Tibial nerve (tissue), 4 donors: ENCODE measurements at regions not wholly inside any gene's neighbourhood (a gene's known extent, or its start where the extent isn't known, plus 50 kb on each side); places are given as distances from the start of the nearest gene placed in this dataset.

Experiments
- DNase-seq, 2 donors: peaks; one replicate each; pipeline ENCODE4 v3.0.0-alpha.2; 2019; ENCODE audit warnings: low spot score in 2 of 2
- H3K27ac ChIP-seq, 4 donors: fragments of 200-600 bp; sonication (generic) in 3 of 4; one replicate each; pipeline ENCODE4 v1.5.1; 2017 to 2019; ENCODE audit warnings: mild to moderate bottlenecking in 1 of 4
- H3K27me3 ChIP-seq, 2 donors: fragments of 200-600 bp; sonication (generic) in 1 of 2; one replicate each; pipeline versions ENCODE4 v1.5.1 to v1.6.0; 2017 to 2019
- H3K36me3 ChIP-seq, 3 donors: fragments of 200-600 bp; sonication (generic); one replicate each; pipeline ENCODE4 v1.5.1; 2018 to 2019
- H3K4me1 ChIP-seq, 4 donors: fragments of 200-600 bp; sonication (generic) in 3 of 4; one replicate each; pipeline ENCODE4 v1.5.1; 2017 to 2019
- H3K4me3 ChIP-seq, 4 donors: fragments of 200-600 bp; sonication (generic) in 3 of 4; one replicate each; pipeline ENCODE4 v1.5.1; 2017 to 2019; ENCODE audit warnings: mild to moderate bottlenecking in 1 of 4, moderate library complexity in 1 of 4
- H3K9me3 ChIP-seq, 4 donors: fragments of 200-600 bp; sonication (generic) in 3 of 4; one replicate each; pipeline ENCODE4 v1.5.1; 2017 to 2019
- CTCF ChIP-seq, 5 experiments: fragments of 200-600 bp in 3 of 5; fragments of 450-650 bp in 2 of 5; sonication (generic) in 3 of 5; IDR thresholded peaks; one replicate each; pipeline ENCODE4 v1.5.1; 2016 to 2019; ENCODE audit warnings: antibody characterized with exemption in 5 of 5, mild to moderate bottlenecking in 3 of 5, moderate library complexity in 2 of 5
- EP300 ChIP-seq, 2 donors: sonication (generic); formaldehyde crosslinking; IDR thresholded peaks; one replicate each; pipeline ENCODE4 v1.6.1; 2017; ENCODE audit warnings: antibody characterized with exemption in 2 of 2, mild to moderate bottlenecking in 1 of 2
- POLR2A ChIP-seq, 2 donors: fragments of 450-650 bp; IDR thresholded peaks; one replicate each; pipeline ENCODE4 v1.6.1; 2017; ENCODE audit warnings: antibody characterized with exemption in 2 of 2, mild to moderate bottlenecking in 2 of 2, moderate library complexity in 2 of 2
- WGBS, 2 donors: methylation state at CpG; one replicate each; pipeline ENCODE4 v1.1.5; 2018; 5-methylcytosine and 5-hydroxymethylcytosine counted together

GRCh38 chr9:108094676-108094993 lies 605.1 kb upstream of the KLF4 start:
- WGBS, 2 donors, result 79 to 84% methylated on average over 2 of the region's 2 CpGs
- no peak overlapping the region for H3K4me3 ChIP-seq
- no peaks in the 10 kb centered on the region for H3K9me3 ChIP-seq
- no peak for DNase-seq
- TF ChIP-seq CTCF (IDR thresholded peaks at IDR 0.05) (no peak), EP300 (IDR thresholded peaks at IDR 0.05) (no peak), POLR2A (IDR thresholded peaks at IDR 0.05) (no peak)
- no peaks in the 10 kb centered on the region for H3K27me3 ChIP-seq
- no peak overlapping the region for H3K27ac ChIP-seq
- H3K36me3 ChIP-seq, result no peaks in the 10 kb centered on the region
- no peaks in the 10 kb centered on the region for H3K4me1 ChIP-seq

GRCh38 chr9:108093773-108094675 lies 604.5 kb upstream of the KLF4 start:
- H3K9me3 ChIP-seq, result no peaks in the 10 kb centered on the region
- no peak for DNase-seq
- TF ChIP-seq POLR2A (IDR thresholded peaks at IDR 0.05) (no peak), CTCF (IDR thresholded peaks at IDR 0.05) (no peak), EP300 (IDR thresholded peaks at IDR 0.05) (no peak)
- whole genome bisulfite sequencing, 2 donors, result 58 to 67% methylated on average over 1 of the region's 1 CpG
- no peak overlapping the region for H3K4me3 ChIP-seq
- H3K27ac ChIP-seq, result no peak overlapping the region
- H3K36me3 ChIP-seq, result no peaks in the 10 kb centered on the region
- no peaks in the 10 kb centered on the region for H3K4me1 ChIP-seq
- H3K27me3 ChIP-seq, result no peaks in the 10 kb centered on the region

- H3K27ac ChIP-seq, result no peak overlapping the region
- H3K9me3 ChIP-seq, result no peaks in the 10 kb centered on the region
- TF ChIP-seq EP300 (IDR thresholded peaks at IDR 0.05), result no peak
- TF ChIP-seq POLR2A (IDR thresholded peaks at IDR 0.05), result no peak
- no peak for TF ChIP-seq CTCF (IDR thresholded peaks at IDR 0.05)
- no peaks in the 10 kb centered on the region for H3K4me1 ChIP-seq
- WGBS, 2 donors, result 94 to 96% methylated on average over 3 of the region's 3 CpGs
- H3K27me3 ChIP-seq, result no peaks in the 10 kb centered on the region
- no peak overlapping the region for H3K4me3 ChIP-seq
- no peak for DNase-seq
- H3K36me3 ChIP-seq, result no peaks in the 10 kb centered on the region
Measured at GRCh38 chr9:108088916-108089315, 599.3 kb upstream of the KLF4 start.

- no peaks in the 10 kb centered on the region for H3K36me3 ChIP-seq
- 74 to 86% methylated on average over 5 of the region's 5 CpGs for WGBS, 2 donors
- DNase-seq, result peak in 1 of 2 donors; percentile 22
- no peak overlapping the region for H3K4me3 ChIP-seq
- no peaks in the 10 kb centered on the region for H3K27me3 ChIP-seq
- no peaks in the 10 kb centered on the region for H3K4me1 ChIP-seq
- TF ChIP-seq POLR2A (IDR thresholded peaks at IDR 0.05) (no peak), EP300 (IDR thresholded peaks at IDR 0.05) (peak in 1 of 2 donors; percentile 64)
- H3K27ac ChIP-seq, result no peak overlapping the region
- H3K9me3 ChIP-seq, result no peaks in the 10 kb centered on the region
Measured at GRCh38 chr9:108087781-108088180, 598.2 kb upstream of the KLF4 start.

GRCh38 chr9:108086624-108087023 lies 597.1 kb upstream of the KLF4 start:
- 52 to 54% methylated on average over 4 of the region's 4 CpGs for WGBS, 2 donors
- H3K4me1 ChIP-seq, result no peaks in the 10 kb centered on the region
- no peak for TF ChIP-seq EP300 (IDR thresholded peaks at IDR 0.05)
- no peak for TF ChIP-seq POLR2A (IDR thresholded peaks at IDR 0.05)
- TF ChIP-seq CTCF (IDR thresholded peaks at IDR 0.05), result no peak

More at GRCh38 chr9:108086624-108087023, 597.1 kb upstream of the KLF4 start:
- Histone ChIP-seq H3K9me3 (no peaks in the 10 kb centered on the region), H3K27me3 (no peaks in the 10 kb centered on the region), H3K27ac (no peak overlapping the region), H3K36me3 (no peaks in the 10 kb centered on the region), H3K4me3 (no peak overlapping the region)
- DNase-seq, result no peak
